A204.1 (cell line): ENCODE measurements at regions not wholly inside any gene's neighbourhood (a gene's known extent, or its start where the extent isn't known, plus 50 kb on each side); places are given as distances from the start of the nearest gene placed in this dataset.
"Not testable (repeated sequence)": the region's sequence is repeated elsewhere in the genome, so short reads cannot be mapped to it uniquely, and the experiment has no call there.

Experiments
- FAIRE-seq: peaks from 2 replicates; lab custom pipeline; 2012; peaks lifted over from hg19 to GRCh38; lab: Jason Lieb, UNC

DNA sequence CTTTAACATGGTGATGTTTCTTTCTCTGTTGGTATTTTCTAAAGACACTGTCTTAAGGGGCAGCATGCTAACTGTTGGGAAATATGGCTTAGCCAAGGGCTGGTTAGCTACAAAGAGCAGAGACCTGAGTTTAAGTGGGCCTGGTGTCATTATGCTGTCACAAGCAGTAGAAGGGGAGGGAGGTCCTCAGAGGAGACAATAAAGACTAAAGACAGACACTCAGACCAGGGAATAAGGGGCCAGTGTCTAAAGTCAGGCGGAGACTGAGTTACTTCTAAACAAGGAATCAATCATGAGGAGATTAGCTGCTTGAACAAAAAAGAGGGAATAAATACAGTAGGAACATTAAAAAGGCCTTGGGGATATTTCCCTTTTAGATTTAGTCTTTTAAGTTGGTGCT, 142.7 kb upstream of the DPPA4 start:
- FAIRE-seq: no peak

DNA sequence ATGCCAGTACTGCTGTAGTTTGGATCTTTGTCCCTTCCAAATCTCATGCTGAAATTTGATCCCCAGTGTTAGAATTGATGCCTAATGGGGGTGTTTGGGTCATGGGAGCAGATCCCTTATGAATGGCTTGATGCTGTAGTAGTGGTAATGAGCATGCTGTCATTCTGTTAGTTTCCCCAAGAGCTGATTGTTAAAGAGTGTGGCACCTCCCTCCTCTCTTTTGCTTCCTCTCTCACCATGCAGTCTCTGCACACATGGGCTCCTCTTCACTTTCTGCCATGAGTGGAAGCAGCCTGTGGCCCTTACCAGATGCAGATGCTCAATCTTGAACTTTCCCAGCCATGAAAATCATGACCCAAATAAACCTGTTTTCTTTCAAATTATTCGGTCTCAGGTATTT, 141.3 kb upstream of the DPPA4 start:
- FAIRE-seq: no peak

DNA sequence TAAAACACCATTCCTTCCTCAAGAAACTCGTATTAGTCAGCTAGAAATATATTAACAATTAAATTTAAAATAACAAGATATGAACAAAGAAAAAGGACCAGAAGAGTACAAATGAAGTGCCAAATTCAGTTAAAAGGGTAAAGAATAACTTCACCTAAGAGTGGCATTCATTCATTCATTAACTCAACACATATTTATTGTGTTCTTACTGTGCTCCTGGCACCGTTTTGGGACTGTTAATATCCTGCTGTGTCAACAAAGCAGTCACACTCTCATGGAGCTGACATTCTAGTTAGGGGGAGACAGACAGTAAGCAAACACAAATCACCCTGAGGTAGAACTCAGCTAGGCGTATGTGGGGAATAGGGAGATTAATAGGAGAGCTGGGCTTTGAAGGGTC, 123.6 kb upstream of the DPPA4 start:
- no peak for FAIRE-seq

DNA sequence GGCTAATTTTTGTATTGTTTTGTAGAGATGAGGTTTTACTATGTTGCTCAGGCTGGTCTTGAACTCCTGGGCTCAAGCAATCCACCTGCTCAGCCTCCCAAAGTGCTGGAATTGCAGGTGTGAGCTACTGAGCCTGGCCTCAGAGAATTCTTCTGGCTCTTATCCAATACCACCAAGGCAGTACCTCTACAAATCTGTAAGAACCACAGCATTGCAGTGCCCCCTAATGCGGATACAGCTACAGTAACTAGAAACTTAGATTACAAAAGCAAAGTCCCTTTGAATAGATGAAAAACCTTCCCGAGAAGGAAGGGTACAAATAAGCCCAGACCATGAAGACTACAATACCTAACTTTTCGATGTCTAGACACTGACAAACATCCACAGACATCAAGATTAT, 107.9 kb upstream of the DPPA4 start:
- FAIRE-seq: no peak

DNA sequence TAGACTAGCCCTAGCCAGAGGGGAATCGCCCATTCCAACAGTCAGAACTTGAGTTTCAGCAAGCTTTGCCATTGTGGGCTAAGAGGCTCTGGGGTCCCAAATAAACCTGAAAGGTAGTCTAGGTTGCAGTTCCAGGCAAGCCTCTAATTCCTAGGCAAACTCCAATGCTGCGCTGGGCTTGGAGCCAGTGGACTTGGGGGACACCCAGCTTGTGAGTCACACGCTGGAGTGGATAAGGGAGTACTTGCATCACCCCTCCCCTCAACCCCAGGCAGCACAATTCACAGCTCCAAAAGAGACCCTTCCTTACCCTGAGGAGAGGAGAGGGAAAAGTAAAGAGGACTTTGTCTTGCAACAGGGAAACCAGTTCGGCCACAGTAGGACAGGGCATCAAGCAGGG, 105.2 kb upstream of the DPPA4 start:
- FAIRE-seq: no peak

DNA sequence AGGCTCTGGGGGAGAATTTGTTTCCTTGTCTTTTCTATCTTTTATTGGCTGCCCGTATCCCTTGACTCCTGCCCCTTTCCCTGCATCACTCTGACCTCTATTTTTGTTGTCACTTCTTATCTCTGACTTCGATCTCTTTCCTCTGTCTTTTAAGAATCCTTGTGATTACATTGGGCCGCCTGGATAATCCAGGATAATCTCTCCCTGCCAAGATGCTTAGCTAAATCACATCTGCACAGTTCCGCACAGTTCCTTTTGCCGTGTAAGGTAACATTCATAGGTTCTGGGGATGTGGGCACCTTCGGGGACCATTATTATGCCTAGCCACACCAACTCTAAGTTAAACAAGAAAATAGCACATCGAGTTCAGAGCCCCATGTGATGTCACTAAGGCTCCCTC, 103.0 kb upstream of the DPPA4 start:
- FAIRE-seq: no peak

DNA sequence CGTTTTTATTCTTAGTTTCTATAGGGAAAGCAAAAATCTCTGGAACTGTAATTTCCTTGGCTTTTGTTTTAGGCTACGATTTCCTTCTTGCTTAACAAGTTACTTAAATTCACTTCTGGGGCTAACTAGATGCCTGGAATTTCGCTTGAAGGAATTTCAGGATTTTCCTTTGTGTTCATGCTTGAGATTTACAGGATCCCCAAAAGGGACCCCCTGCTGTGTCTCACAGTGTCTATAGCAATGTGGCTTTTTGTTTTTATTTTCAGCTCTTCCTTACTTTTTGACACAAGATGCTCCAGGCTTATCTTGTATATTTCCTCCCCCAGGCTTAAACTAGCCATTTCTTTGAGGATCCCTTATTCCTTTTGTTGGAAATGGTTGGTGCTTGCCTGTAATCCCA, 95.5 kb upstream of the DPPA4 start:
- no peak for FAIRE-seq

DNA sequence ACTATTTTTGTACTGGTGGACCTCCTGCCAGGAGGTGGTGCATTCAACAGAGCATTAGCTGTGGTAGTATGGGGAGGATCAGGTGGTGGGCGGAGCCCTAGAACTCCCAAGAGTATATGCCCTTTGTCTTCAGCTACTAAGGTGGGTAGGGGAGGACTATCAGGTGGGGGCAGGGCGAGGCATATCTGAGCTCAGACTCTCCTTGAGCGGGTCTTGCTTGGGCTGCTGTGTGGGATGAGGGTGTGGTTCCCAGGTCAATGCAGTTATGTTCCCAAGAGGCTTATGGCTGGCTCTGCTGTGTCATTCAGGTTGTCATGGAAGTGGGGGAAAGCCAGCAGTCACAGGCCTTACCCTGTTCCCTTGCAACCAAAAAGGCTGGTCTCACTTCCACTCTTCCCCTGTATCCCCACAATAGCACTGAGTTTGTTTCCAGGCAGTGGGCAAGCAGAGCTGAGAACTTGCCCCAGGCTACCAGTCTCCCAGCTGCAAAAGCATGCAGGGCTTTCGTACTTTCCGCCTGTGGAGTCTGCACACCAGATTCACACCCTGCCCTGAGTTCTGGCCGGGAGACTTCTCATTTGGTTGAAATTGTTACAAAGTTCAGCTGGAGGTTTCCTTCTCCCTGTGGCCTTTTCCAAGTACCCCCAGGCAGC, 93.7 kb upstream of the DPPA4 start:
- no peak for FAIRE-seq

DNA sequence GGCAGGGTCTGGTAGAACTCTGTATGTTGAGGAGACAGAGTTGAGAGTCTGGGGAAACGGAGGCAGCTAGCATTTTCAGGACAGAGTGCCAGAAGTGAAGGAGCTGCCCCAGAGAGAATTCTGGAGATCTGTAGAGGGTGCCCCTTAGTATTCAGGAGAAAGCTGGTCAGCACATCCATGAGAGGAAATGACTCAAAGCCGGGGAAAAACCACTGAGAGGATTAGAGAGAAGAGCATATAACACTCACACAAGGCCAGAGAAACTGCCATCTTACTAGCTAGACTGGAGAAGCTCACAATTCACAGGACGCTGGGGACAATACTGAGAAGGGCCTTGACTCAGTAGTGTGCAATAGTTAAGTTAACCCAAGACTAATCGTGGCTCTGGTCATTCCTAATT, 75.7 kb upstream of the DPPA4 start:
- no peak for FAIRE-seq

DNA sequence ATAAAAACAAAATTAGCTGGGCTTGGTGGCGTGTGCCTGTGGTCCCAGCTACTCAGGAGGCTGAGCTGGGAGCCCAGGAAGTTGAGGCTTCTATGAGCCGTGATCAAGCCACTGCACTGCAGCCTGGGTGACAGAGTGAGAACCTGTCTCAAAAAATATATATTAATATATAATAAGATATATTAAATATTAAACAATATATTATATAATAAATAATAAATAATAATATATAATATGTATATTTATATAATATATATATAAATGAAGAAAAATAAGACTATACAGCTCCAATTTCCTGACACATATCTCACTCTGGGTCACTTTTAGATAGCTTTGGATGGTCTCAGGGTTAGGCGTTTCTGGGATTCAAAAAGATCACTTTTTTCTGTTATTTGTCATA, 74.2 kb upstream of the DPPA4 start:
- peak; percentile 49 for FAIRE-seq

DNA sequence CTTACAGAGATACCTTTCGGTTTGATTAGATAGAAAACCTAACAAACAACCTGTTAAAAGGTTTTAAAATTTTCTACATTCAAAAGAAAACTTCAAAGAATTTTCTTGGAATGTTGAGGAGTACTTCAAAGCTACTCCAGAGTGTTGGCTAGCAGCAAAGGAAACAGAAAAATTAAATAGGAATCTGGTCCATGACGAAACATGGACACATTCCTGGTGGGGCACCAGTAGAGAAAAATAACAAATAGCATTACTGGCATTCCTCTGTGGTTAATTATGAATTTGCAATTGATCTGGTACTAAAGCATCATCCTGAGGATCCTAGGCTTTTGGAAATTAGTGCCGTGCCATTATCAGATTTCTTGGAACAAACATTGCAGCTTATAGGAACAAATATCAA, 59.5 kb upstream of the DPPA4 start:
- no peak for FAIRE-seq

DNA sequence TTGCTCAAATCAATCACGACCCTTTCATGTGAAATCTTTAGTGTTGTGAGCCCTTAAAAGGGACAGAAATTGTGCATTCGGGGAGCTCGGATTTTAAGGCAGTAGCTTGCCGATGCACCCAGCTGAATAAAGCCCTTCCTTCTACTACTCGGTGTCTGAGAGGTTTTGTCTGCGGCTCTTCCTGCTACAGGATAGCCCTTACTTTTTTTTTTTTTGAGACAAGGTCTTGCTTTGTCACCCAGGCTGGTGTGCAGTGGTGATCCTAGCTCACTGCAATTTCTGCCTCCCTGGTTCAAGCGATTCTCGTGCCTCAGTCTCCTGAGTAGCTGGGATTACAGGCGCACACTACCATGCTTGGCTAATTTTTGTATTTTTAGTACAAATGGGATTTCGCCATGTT, 56.4 kb upstream of the DPPA4 start:
- FAIRE-seq: not testable (repeated sequence)

DNA sequence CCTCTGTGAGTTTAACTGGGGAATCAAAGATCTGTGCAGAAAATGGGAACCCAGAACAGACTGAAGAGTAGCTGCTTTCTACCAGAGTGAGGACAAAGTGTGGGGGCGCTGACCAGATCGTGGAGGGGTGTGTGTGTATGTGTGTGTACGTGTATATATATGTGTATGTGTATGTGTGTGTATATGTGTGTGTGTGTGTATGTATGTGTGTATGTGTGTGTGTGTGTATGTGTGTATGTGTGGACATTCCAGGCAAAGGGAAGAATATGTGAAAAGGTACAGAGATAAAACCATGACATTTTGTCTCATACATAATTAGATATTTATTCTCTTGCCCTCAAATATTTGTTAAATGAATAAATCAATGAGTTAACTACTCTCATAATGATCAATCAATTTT, 54.9 kb upstream of the DPPA4 start:
- FAIRE-seq: no peak

DNA sequence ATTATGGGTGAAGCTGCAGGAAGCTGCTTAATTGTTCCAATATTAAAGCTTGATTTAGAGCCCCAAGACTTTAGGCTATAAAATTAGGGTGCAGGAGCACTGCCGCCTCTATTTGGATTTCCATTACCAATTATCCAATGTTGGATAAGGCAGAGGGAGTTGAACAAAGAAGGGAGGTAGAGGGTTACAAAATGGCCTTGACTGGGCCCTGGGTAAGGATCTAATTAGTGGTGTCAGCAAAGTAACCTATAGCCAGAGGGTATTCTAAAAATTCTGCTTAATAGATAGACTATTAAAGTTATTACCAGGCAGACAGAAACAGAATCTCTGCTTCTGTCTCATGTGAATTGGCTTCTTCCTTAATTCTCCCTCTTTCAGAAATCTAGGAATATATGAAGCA, 50.3 kb upstream of the DPPA4 start:
- FAIRE-seq: no peak

DNA sequence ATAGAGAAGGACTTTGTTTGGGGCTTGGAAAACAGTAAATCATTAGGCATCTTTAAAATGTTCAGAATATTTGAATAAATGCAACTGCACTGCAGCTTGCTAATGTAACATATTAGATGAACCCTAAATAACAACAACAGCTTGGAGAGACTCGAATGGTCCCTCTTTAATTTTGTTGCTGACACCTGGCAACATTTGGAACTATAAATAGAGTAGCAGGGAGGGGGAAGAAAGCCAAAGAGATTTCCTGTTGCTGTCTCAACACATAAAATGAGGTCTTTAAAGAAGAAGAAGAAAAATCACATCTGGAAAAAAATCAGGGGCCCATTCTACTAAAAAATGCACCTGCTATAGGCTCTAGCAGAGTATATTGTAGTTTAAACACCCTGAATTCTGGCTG, 49.9 kb upstream of the DPPA4 start:
- no peak for FAIRE-seq
